ENCODE measurements at regions not wholly inside any gene's neighbourhood (a gene's known extent, or its start where the extent isn't known, plus 50 kb on each side); places are given as distances from the start of the nearest gene placed in this dataset.

DNA sequence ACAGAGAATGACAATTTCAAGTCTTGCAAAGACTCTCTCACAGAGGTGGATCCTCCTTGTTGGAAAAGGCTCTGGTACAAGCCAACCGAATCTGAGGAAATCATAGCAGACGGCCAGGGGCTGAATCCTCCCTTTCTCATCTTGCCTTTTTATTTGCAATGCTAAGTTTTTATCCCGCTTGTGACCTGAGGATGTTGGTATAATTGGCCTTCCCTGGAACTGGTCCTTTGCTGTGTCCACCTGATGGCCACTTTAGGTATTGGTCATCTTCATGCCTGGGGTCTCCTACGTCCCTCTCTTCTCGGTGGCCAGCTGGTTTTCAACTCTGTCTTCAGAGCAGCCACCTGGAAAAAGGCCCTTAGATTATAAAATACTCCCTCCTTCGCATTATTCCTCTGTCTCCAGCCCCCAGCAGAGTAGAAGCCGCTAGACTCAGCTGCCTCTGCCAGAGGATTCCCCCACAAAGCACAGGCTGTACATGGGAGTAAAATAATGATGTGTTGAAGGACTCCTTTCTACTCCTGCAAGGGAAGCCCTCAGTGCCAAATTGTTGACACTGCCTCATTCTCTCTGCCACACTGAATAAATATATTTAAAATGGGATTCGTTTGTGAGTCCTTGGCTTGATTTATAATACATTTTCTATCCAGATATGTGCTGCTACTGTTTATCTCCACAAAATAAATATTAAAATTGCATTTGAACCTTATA, 208.9 kb upstream of the CFAP20DC start:
- CTCF ChIA-PET, result no interaction called here
- intact Hi-C loops (cut with micrococcal nuclease), result no loop called here
- no peaks in the 10 kb centered on the region for H3K9me3 ChIP-seq (ENCODE audit: control insufficient read depth in 2 of 3, low read length in 3 of 3)
- H3K4me1 Mint-ChIP-seq, result no peaks in the 10 kb centered on the region
- H3K36me3 ChIP-seq (ENCODE audit: control insufficient read depth in 2 of 3, insufficient read depth in 3 of 3, low read length in 3 of 3), result no peaks in the 10 kb centered on the region
- no peak overlapping the region for H3K27ac Mint-ChIP-seq
- no peak overlapping the region for H3K4me3 ChIP-seq (ENCODE audit: low read length)
- POLR2A ChIA-PET, result no interaction called here
- peaks cover 0 to 3% (median 0%) of the 10 kb centered on the region in 5 donors for H3K27me3 Mint-ChIP-seq
- H3K9me3 Mint-ChIP-seq, result peaks cover 0 to 5% (median 0%) of the 10 kb centered on the region in 11 donors
- H3K36me3 Mint-ChIP-seq, result peaks cover 0 to 7% (median 0%) of the 10 kb centered on the region in 5 donors
- H3K27me3 ChIP-seq (ENCODE audit: control insufficient read depth in 2 of 2, insufficient read depth in 2 of 2, low read length in 2 of 2), result no peaks in the 10 kb centered on the region
- no peak overlapping the region for H3K4me3 Mint-ChIP-seq
- no peak for DNase-seq
- H3K27ac ChIP-seq (ENCODE audit: low read depth, low read length), result no peak overlapping the region
- no peaks in the 10 kb centered on the region for H3K4me1 ChIP-seq (ENCODE audit: control insufficient read depth in 2 of 2, insufficient read depth in 2 of 2, low read length in 2 of 2)
- ATAC-seq, result no peak

DNA sequence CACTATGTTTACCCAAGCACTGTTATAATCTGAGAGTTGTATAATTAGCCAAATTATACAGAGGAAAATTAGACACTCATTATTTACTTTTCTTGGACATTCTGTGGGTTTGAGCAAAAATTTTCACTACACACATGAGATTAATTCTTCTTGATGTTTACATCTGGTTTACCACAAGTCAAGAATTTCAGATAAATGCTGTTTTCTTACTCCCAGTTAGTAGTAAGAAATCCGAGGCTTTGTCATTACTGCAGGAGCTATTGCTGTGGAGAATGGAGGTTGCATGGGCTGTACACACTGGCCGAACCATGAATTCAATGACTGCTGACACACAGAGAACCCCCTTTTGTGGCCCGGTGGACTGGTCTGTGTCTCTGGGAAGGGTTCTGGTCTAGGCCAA, 207.7 kb upstream of the CFAP20DC start:
- DNase-seq (no peak), ATAC-seq (no peak)
- Histone ChIP-seq H3K4me3 (ENCODE audit: low read length) (no peak overlapping the region), H3K9me3 (ENCODE audit: control insufficient read depth in 2 of 3, low read length in 3 of 3) (no peaks in the 10 kb centered on the region), H3K36me3 (ENCODE audit: control insufficient read depth in 2 of 3, insufficient read depth in 3 of 3, low read length in 3 of 3) (no peaks in the 10 kb centered on the region), H3K4me1 (ENCODE audit: control insufficient read depth in 2 of 2, insufficient read depth in 2 of 2, low read length in 2 of 2) (no peaks in the 10 kb centered on the region), H3K27me3 (ENCODE audit: control insufficient read depth in 2 of 2, insufficient read depth in 2 of 2, low read length in 2 of 2) (no peaks in the 10 kb centered on the region), H3K27ac (ENCODE audit: low read depth, low read length) (no peak overlapping the region)
- intact Hi-C loops (cut with micrococcal nuclease), result no loop called here
- Mint-ChIP-seq H3K4me1 (no peaks in the 10 kb centered on the region), H3K27me3 (peaks cover 0 to 3% (median 0%) of the 10 kb centered on the region in 5 donors), H3K36me3 (peaks cover 0 to 2% (median 0%) of the 10 kb centered on the region in 5 donors), H3K27ac (no peak overlapping the region), H3K4me3 (no peak overlapping the region), H3K9me3 (peaks cover 0 to 1% (median 0%) of the 10 kb centered on the region in 11 donors)
- ChIA-PET CTCF (no interaction called here), POLR2A (no interaction called here)

DNA sequence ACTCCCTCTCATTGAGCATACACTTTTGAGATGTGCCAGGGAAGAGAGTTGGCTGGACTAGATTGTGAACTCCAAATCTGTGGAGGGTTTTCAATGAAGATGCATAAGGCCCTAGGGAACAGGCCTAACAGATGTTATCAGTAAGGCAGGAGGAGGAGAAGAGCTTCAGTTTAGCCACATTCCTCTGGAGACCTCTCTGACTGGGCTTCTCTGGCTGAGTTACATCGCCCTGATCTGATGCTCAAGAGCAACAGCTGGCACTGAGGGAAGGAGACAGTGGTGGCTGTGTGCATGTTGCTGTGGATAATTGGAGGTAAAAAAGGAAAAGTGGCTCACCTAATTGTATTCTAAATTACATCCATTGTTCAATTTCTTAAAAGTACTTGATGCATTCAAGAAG, 206.4 kb upstream of the CFAP20DC start:
- CTCF ChIA-PET, result no interaction called here
- no peaks in the 10 kb centered on the region for H3K36me3 Mint-ChIP-seq
- H3K36me3 ChIP-seq (ENCODE audit: control insufficient read depth in 2 of 3, insufficient read depth in 3 of 3, low read length in 3 of 3), result no peaks in the 10 kb centered on the region
- peaks cover 0 to under 1% (median 0%) of the 10 kb centered on the region in 11 donors for H3K9me3 Mint-ChIP-seq
- no peak overlapping the region for H3K27ac ChIP-seq (ENCODE audit: low read depth, low read length)
- no peaks in the 10 kb centered on the region for H3K27me3 ChIP-seq (ENCODE audit: control insufficient read depth in 2 of 2, insufficient read depth in 2 of 2, low read length in 2 of 2)
- no peaks in the 10 kb centered on the region for H3K4me1 ChIP-seq (ENCODE audit: control insufficient read depth in 2 of 2, insufficient read depth in 2 of 2, low read length in 2 of 2)
- POLR2A ChIA-PET, result no interaction called here
- intact Hi-C loops (cut with micrococcal nuclease), result no loop called here
- H3K27ac Mint-ChIP-seq, result no peak overlapping the region
- H3K4me1 Mint-ChIP-seq, result no peaks in the 10 kb centered on the region
- peaks cover 0 to 3% (median 0%) of the 10 kb centered on the region in 5 donors for H3K27me3 Mint-ChIP-seq
- H3K4me3 Mint-ChIP-seq, result no peak overlapping the region
- H3K4me3 ChIP-seq (ENCODE audit: low read length), result no peak overlapping the region
- DNase-seq (no peak), ATAC-seq (no peak)
- H3K9me3 ChIP-seq (ENCODE audit: control insufficient read depth in 2 of 3, low read length in 3 of 3), result no peaks in the 10 kb centered on the region

DNA sequence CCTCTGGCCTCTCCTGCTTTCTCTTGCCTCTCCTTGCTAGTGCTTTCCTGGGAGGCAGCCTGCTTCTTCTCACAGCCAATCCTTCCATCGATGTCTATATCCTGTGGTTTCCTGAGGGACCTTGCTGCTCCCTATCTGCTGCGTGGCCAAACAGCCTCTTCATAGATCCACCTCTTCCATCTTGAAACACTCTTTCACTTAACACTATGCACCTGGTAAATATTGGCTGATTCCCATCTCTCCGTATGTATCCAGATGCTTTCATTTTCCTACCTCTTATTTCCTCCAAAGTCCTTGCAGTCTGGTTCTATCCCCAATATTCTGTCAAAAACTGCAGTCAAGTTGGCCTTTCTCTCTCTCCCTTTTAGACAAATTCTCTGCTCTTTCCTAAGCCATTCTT, 205.2 kb upstream of the CFAP20DC start:
- ChIA-PET POLR2A (no interaction called here), CTCF (no interaction called here)
- H3K9me3 Mint-ChIP-seq, result peaks cover 0 to 2% (median 0%) of the 10 kb centered on the region in 11 donors
- no peak overlapping the region for H3K27ac Mint-ChIP-seq
- H3K4me1 Mint-ChIP-seq, result no peaks in the 10 kb centered on the region
- no peaks in the 10 kb centered on the region for H3K36me3 Mint-ChIP-seq
- DNase-seq (no peak), ATAC-seq (no peak)
- H3K9me3 ChIP-seq (ENCODE audit: control insufficient read depth in 2 of 3, low read length in 3 of 3), result no peaks in the 10 kb centered on the region
- H3K27me3 Mint-ChIP-seq, result peaks cover 0 to 3% (median 0%) of the 10 kb centered on the region in 5 donors
- no peak overlapping the region for H3K27ac ChIP-seq (ENCODE audit: low read depth, low read length)
- no peaks in the 10 kb centered on the region for H3K27me3 ChIP-seq (ENCODE audit: control insufficient read depth in 2 of 2, insufficient read depth in 2 of 2, low read length in 2 of 2)
- intact Hi-C loops (cut with micrococcal nuclease), result no loop called here
- no peak overlapping the region for H3K4me3 ChIP-seq (ENCODE audit: low read length)
- no peak overlapping the region for H3K4me3 Mint-ChIP-seq
- H3K4me1 ChIP-seq (ENCODE audit: control insufficient read depth in 2 of 2, insufficient read depth in 2 of 2, low read length in 2 of 2), result no peaks in the 10 kb centered on the region
- H3K36me3 ChIP-seq (ENCODE audit: control insufficient read depth in 2 of 3, insufficient read depth in 3 of 3, low read length in 3 of 3), result no peaks in the 10 kb centered on the region

DNA sequence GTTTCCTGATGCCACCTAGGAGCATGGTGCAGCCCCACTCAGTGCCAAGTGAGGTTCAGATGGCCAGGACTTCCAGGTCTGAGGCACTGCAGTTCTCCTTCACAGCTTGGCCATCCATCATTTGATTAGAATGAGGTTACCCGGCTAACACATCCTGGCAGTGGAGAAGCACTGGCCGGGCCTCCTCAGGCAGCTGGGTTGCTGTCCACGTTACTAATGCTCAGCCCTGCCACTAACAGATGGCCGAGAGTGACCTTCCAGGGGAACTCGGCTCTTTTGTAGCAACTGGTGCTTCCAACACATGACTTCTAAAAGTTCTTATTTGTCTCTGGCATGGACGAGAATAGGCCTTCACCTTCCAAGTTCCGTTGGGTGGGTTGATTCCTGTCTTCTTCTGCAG, 204.6 kb upstream of the CFAP20DC start:
- Histone ChIP-seq H3K27ac (ENCODE audit: low read depth, low read length) (no peak overlapping the region), H3K4me1 (ENCODE audit: control insufficient read depth in 2 of 2, insufficient read depth in 2 of 2, low read length in 2 of 2) (no peaks in the 10 kb centered on the region), H3K27me3 (ENCODE audit: control insufficient read depth in 2 of 2, insufficient read depth in 2 of 2, low read length in 2 of 2) (no peaks in the 10 kb centered on the region), H3K9me3 (ENCODE audit: control insufficient read depth in 2 of 3, low read length in 3 of 3) (no peaks in the 10 kb centered on the region), H3K36me3 (ENCODE audit: control insufficient read depth in 2 of 3, insufficient read depth in 3 of 3, low read length in 3 of 3) (no peaks in the 10 kb centered on the region), H3K4me3 (ENCODE audit: low read length) (no peak overlapping the region)
- Mint-ChIP-seq H3K9me3 (peaks cover 0 to 5% (median 0%) of the 10 kb centered on the region in 11 donors), H3K4me1 (peaks cover 0 to 3% (median 0%) of the 10 kb centered on the region in 7 donors), H3K4me3 (no peak overlapping the region), H3K36me3 (peaks cover 0 to under 1% (median 0%) of the 10 kb centered on the region in 5 donors), H3K27me3 (peaks cover 0 to 3% (median 0%) of the 10 kb centered on the region in 5 donors), H3K27ac (no peak overlapping the region)
- no peak for DNase-seq
- no peak for ATAC-seq
- CTCF ChIA-PET, result no interaction called here
- POLR2A ChIA-PET, result no interaction called here
- intact Hi-C loops (cut with micrococcal nuclease), result no loop called here

DNA sequence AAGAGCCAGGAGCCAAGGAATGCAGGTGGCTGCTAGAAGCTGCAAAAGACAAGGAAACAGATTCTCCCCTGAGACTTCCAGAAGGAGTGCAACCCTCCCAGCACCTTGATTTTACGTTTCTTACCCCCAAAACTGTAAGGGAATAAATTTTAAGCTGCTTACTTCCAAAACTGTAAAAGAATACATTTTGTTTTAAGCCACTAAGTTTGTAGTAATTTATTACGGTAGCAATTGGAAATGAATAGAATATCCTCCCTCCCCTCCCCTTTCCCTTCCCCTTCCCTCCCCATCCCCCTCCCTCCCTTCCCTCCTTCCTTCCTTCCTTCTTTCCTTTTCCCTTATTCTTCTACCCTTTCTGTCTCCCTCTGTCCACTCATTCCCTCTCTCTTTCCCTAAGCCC, 203.7 kb upstream of the CFAP20DC start:
- no peak for DNase-seq
- Mint-ChIP-seq H3K27ac (no peak overlapping the region), H3K36me3 (peaks cover 0 to 7% (median 0%) of the 10 kb centered on the region in 5 donors), H3K4me3 (no peak overlapping the region), H3K27me3 (no peaks in the 10 kb centered on the region), H3K9me3 (peaks cover 0 to 13% (median 0%) of the 10 kb centered on the region in 11 donors), H3K4me1 (peaks cover 0 to 3% (median 0%) of the 10 kb centered on the region in 7 donors)
- Histone ChIP-seq H3K4me3 (ENCODE audit: low read length) (no peak overlapping the region), H3K9me3 (ENCODE audit: control insufficient read depth in 2 of 3, low read length in 3 of 3) (no peaks in the 10 kb centered on the region), H3K27me3 (ENCODE audit: control insufficient read depth in 2 of 2, insufficient read depth in 2 of 2, low read length in 2 of 2) (no peaks in the 10 kb centered on the region), H3K4me1 (ENCODE audit: control insufficient read depth in 2 of 2, insufficient read depth in 2 of 2, low read length in 2 of 2) (no peaks in the 10 kb centered on the region), H3K27ac (ENCODE audit: low read depth, low read length) (no peak overlapping the region), H3K36me3 (ENCODE audit: control insufficient read depth in 2 of 3, insufficient read depth in 3 of 3, low read length in 3 of 3) (no peaks in the 10 kb centered on the region)
- ChIA-PET POLR2A (no interaction called here), CTCF (no interaction called here)
- intact Hi-C loops (cut with micrococcal nuclease), result no loop called here
- ATAC-seq, result no peak

DNA sequence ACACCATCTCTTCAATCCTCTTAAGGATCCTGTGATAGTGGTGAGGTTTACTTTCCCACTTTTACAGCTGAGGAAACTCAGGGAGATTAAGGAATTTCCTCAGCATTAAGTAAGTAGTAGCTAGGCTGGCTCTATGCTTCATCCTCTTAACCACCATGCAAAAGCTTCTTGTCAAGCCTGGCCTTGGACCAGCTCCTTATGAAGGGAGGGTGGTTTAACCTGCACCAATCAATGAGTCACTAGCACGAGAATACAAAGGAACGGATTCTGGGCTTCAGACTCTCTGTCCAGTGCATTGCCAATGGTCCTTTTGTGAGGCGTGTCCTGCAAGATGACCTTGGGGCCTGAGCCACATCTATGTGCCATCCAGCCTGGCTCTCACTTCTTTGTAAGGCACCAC, 202.0 kb upstream of the CFAP20DC start:
- no peaks in the 10 kb centered on the region for H3K27me3 ChIP-seq (ENCODE audit: control insufficient read depth in 2 of 2, insufficient read depth in 2 of 2, low read length in 2 of 2)
- Mint-ChIP-seq H3K4me3 (no peak overlapping the region), H3K4me1 (peaks cover 0 to 6% (median 0%) of the 10 kb centered on the region in 7 donors), H3K27ac (no peak overlapping the region), H3K27me3 (no peaks in the 10 kb centered on the region), H3K36me3 (peaks cover 0 to 7% (median 0%) of the 10 kb centered on the region in 5 donors), H3K9me3 (peaks cover 0 to 14% (median 3%) of the 10 kb centered on the region in 11 donors)
- no peak overlapping the region for H3K27ac ChIP-seq (ENCODE audit: low read depth, low read length)
- CTCF ChIA-PET, result no interaction called here
- no peaks in the 10 kb centered on the region for H3K9me3 ChIP-seq (ENCODE audit: control insufficient read depth in 2 of 3, low read length in 3 of 3)
- no peaks in the 10 kb centered on the region for H3K4me1 ChIP-seq (ENCODE audit: control insufficient read depth in 2 of 2, insufficient read depth in 2 of 2, low read length in 2 of 2)
- no peaks in the 10 kb centered on the region for H3K36me3 ChIP-seq (ENCODE audit: control insufficient read depth in 2 of 3, insufficient read depth in 3 of 3, low read length in 3 of 3)
- intact Hi-C loops (cut with micrococcal nuclease), result no loop called here
- H3K4me3 ChIP-seq (ENCODE audit: low read length), result no peak overlapping the region
- DNase-seq (no peak), ATAC-seq (no peak)
- POLR2A ChIA-PET, result no interaction called here
